ENCODE measurements at regions not wholly inside any gene's neighbourhood (a gene's known extent, or its start where the extent isn't known, plus 50 kb on each side); places are given as distances from the start of the nearest gene placed in this dataset.

GRCh38 chr5:164573397-164573796, 1068.0 kb downstream of the MAT2B start:
- Histone ChIP-seq H3K9ac (ENCODE audit: control insufficient read depth, extremely low read depth, insufficient read depth, low read length) (no peak overlapping the region), H3K79me2 (ENCODE audit: control insufficient read depth, insufficient read depth, low read length) (no peaks in the 10 kb centered on the region), H3K9me1 (ENCODE audit: control insufficient read depth, extremely low read depth, insufficient read depth, low read length) (no peaks in the 10 kb centered on the region), H3K4me1 (ENCODE audit: control insufficient read depth, extremely low read depth, insufficient read depth, low read length) (no peaks in the 10 kb centered on the region), H3K27ac (ENCODE audit: control insufficient read depth, insufficient read depth, low read length) (no peak overlapping the region), H3K36me3 (ENCODE audit: control insufficient read depth in 2 of 2, extremely low read depth in 1 of 2, insufficient read depth in 2 of 2, low read length in 2 of 2) (no peaks in the 10 kb centered on the region), H2AFZ (ENCODE audit: control insufficient read depth, low read length) (no peak overlapping the region), H3K4me3 (ENCODE audit: control insufficient read depth in 2 of 3, extremely low read depth in 1 of 3, insufficient read depth in 2 of 3, low read depth in 1 of 3, low read length in 3 of 3) (no peak overlapping the region), H4K20me1 (ENCODE audit: control insufficient read depth, extremely low read depth, insufficient read depth, low read length) (no peaks in the 10 kb centered on the region), H3K27me3 (ENCODE audit: control insufficient read depth, extremely low read depth, insufficient read depth, low read length) (no peaks in the 10 kb centered on the region), H3K4me2 (ENCODE audit: control insufficient read depth, extremely low read depth, insufficient read depth, low read depth, low read length) (no peak overlapping the region), H3K9me3 (ENCODE audit: control insufficient read depth, low read depth, low read length) (no peaks in the 10 kb centered on the region)
- dilution Hi-C loops (cut with MboI; ENCODE audit: extremely low pct_ligation_motif_present, low sequenced_read_pairs) = no loop called here
- FAIRE-seq (no peak), DNase-seq (ENCODE audit: low read depth, low spot score) (no peak)
- TF ChIP-seq EZH2 (IDR thresholded peaks at IDR 0.05; ENCODE audit: low read length) = no peak
- no peak for TF ChIP-seq CTCF (optimal IDR thresholded peaks at IDR 0.05 in 1 of 3, IDR thresholded peaks at IDR 0.05 in 1 of 3, conservative IDR thresholded peaks at IDR 0.05 in 1 of 3; ENCODE audit: extremely low read depth in 1 of 3, insufficient read depth in 2 of 3, low read length in 3 of 3)

GRCh38 chr5:164577201-164577600, 1071.8 kb downstream of the MAT2B start:
- H3K9me1 ChIP-seq (ENCODE audit: control insufficient read depth, extremely low read depth, insufficient read depth, low read length) = no peaks in the 10 kb centered on the region
- no peak for FAIRE-seq
- no peaks in the 10 kb centered on the region for H4K20me1 ChIP-seq (ENCODE audit: control insufficient read depth, extremely low read depth, insufficient read depth, low read length)
- dilution Hi-C loops (cut with MboI; ENCODE audit: extremely low pct_ligation_motif_present, low sequenced_read_pairs) = no loop called here
- H3K9ac ChIP-seq (ENCODE audit: control insufficient read depth, extremely low read depth, insufficient read depth, low read length) = no peak overlapping the region
- TF ChIP-seq CTCF (optimal IDR thresholded peaks at IDR 0.05 in 1 of 3, IDR thresholded peaks at IDR 0.05 in 1 of 3, conservative IDR thresholded peaks at IDR 0.05 in 1 of 3; ENCODE audit: extremely low read depth in 1 of 3, insufficient read depth in 2 of 3, low read length in 3 of 3) = no peak
- TF ChIP-seq EZH2 (IDR thresholded peaks at IDR 0.05; ENCODE audit: low read length) = no peak
- H3K27me3 ChIP-seq (ENCODE audit: control insufficient read depth, extremely low read depth, insufficient read depth, low read length) = no peaks in the 10 kb centered on the region
- no peak overlapping the region for H3K4me3 ChIP-seq (ENCODE audit: control insufficient read depth in 2 of 3, extremely low read depth in 1 of 3, insufficient read depth in 2 of 3, low read depth in 1 of 3, low read length in 3 of 3)
- DNase-seq (ENCODE audit: low read depth, low spot score) = no peak
- H3K27ac ChIP-seq (ENCODE audit: control insufficient read depth, insufficient read depth, low read length) = no peak overlapping the region
- H3K36me3 ChIP-seq (ENCODE audit: control insufficient read depth in 2 of 2, extremely low read depth in 1 of 2, insufficient read depth in 2 of 2, low read length in 2 of 2) = no peaks in the 10 kb centered on the region
- H2AFZ ChIP-seq (ENCODE audit: control insufficient read depth, low read length) = no peak overlapping the region
- H3K4me2 ChIP-seq (ENCODE audit: control insufficient read depth, extremely low read depth, insufficient read depth, low read depth, low read length) = no peak overlapping the region
- H3K4me1 ChIP-seq (ENCODE audit: control insufficient read depth, extremely low read depth, insufficient read depth, low read length) = no peaks in the 10 kb centered on the region
- H3K79me2 ChIP-seq (ENCODE audit: control insufficient read depth, insufficient read depth, low read length) = no peaks in the 10 kb centered on the region
- no peaks in the 10 kb centered on the region for H3K9me3 ChIP-seq (ENCODE audit: control insufficient read depth, low read depth, low read length)

Data from keratinocyte (primary cell).